Spleen (tissue), 7 donors: ENCODE measurements at regions not wholly inside any gene's neighbourhood (a gene's known extent, or its start where the extent isn't known, plus 50 kb on each side); places are given as distances from the start of the nearest gene placed in this dataset.

Source experiments
- CTCF ChIP-seq, 11 experiments: fragments of 200-600 bp in 7 of 11; fragments of 450-650 bp in 4 of 11; sonication (generic) in 4 of 11; IDR thresholded peaks in 8 of 11; conservative IDR thresholded peaks in 3 of 11; 1 replicate in 7 of 11; 2 replicates in 4 of 11; pipeline versions ENCODE4 v1.4.0 to v1.8.0; 2016 to 2021; ENCODE audit warnings: antibody characterized with exemption in 11 of 11, inconsistent platforms in 4 of 11, mild to moderate bottlenecking in 1 of 11
- POLR2A ChIP-seq, 3 donors: fragments of 450-650 bp; IDR thresholded peaks; one replicate each; pipeline ENCODE4 v1.5.1; 2017; ENCODE audit warnings: antibody characterized with exemption in 3 of 3, mild to moderate bottlenecking in 1 of 3
- POLR2AphosphoS5 ChIP-seq, 3 donors: sonication (generic); formaldehyde crosslinking; IDR thresholded peaks; one replicate each; pipeline ENCODE4 v1.5.1; 2017; ENCODE audit warnings: antibody characterized with exemption in 3 of 3
- donor health status: DM: no; HTN: no; CAD: no; lungs with moderate emphysema.
- donor health status: DM: no; HTN: no; CAD: no.
- donor health status: DM: no; HTN: no; CAD: no.

- no peak for TF ChIP-seq CTCF (IDR thresholded peaks at IDR 0.05 in 8 of 11, conservative IDR thresholded peaks at IDR 0.05 in 3 of 11)
- TF ChIP-seq POLR2AphosphoS5 (IDR thresholded peaks at IDR 0.05): no peak
- TF ChIP-seq POLR2A (IDR thresholded peaks at IDR 0.05): no peak
Measured at GRCh38 chr3:124542214-124542869, 187.9 kb upstream of the UMPS start.
